Parathyroid adenoma (tissue), 2 donors: ENCODE measurements at regions not wholly inside any gene's neighbourhood (a gene's known extent, or its start where the extent isn't known, plus 50 kb on each side); places are given as distances from the start of the nearest gene placed in this dataset.

Source experiments
- H2AFZ ChIP-seq: fragments of 300-600 bp; sonication (generic); one replicate; pipeline ENCODE4 v1.7.0; 2017; ENCODE audit warnings: antibody characterized with exemption, mild to moderate bottlenecking
- H3K27ac ChIP-seq: fragments of 300-600 bp; sonication (generic); one replicate; pipeline ENCODE4 v1.7.0; 2017
- H3K27me3 ChIP-seq: fragments of 300-600 bp; sonication (generic); one replicate; pipeline ENCODE4 v1.7.0; 2017; ENCODE audit warnings: low read length; ENCODE audit not compliant: control insufficient read depth, insufficient read depth
- H3K36me3 ChIP-seq: fragments of 300-600 bp; sonication (generic); one replicate; pipeline ENCODE4 v1.7.0; 2017; ENCODE audit warnings: low read length; ENCODE audit not compliant: control insufficient read depth, insufficient read depth
- H3K4me1 ChIP-seq: fragments of 300-600 bp; sonication (generic); one replicate; pipeline ENCODE4 v1.7.0; 2017; ENCODE audit warnings: control low read depth
- H3K4me2 ChIP-seq: fragments of 300-600 bp; sonication (generic); one replicate; pipeline ENCODE4 v1.7.0; 2017; ENCODE audit warnings: low read length
- H3K4me3 ChIP-seq: fragments of 300-600 bp; sonication (generic); one replicate; pipeline ENCODE4 v1.7.0; 2017; ENCODE audit warnings: low read depth, low read length
- H3K79me2 ChIP-seq: fragments of 300-600 bp; sonication (generic); one replicate; pipeline ENCODE4 v1.7.0; 2017; ENCODE audit warnings: control low read depth
- H3K9ac ChIP-seq: fragments of 300-600 bp; sonication (generic); one replicate; pipeline ENCODE4 v1.7.0; 2017; ENCODE audit warnings: mild to moderate bottlenecking
- H3K9me3 ChIP-seq: fragments of 300-600 bp; sonication (generic); one replicate; pipeline ENCODE4 v1.7.0; 2017; ENCODE audit warnings: low read length; ENCODE audit not compliant: control insufficient read depth
- CTCF ChIP-seq: fragments of 300-600 bp; sonication (generic); IDR thresholded peaks from one replicate; pipeline ENCODE4 v1.7.0; 2017; ENCODE audit warnings: antibody characterized with exemption, mild to moderate bottlenecking
- donor health status: primary hyperparathyroidism.

- Histone ChIP-seq H3K4me2 (no peak overlapping the region), H3K4me1 (no peaks in the 10 kb centered on the region), H3K9ac (no peak overlapping the region), H3K27ac (no peak overlapping the region), H3K79me2 (no peaks in the 10 kb centered on the region), H3K36me3 (no peaks in the 10 kb centered on the region), H3K27me3 (no peaks in the 10 kb centered on the region), H3K4me3 (no peak overlapping the region), H3K9me3 (no peaks in the 10 kb centered on the region), H2AFZ (no peak overlapping the region)
- TF ChIP-seq CTCF: no peak
Measured at GRCh38 chr4:188263321-188263720, 124.1 kb downstream of the TRIML1 start.

- H3K9me3 ChIP-seq: no peaks in the 10 kb centered on the region
- H3K27ac ChIP-seq: no peak overlapping the region
- H3K9ac ChIP-seq: no peak overlapping the region
- H3K27me3 ChIP-seq: no peaks in the 10 kb centered on the region
- H3K36me3 ChIP-seq: no peaks in the 10 kb centered on the region
- H3K4me2 ChIP-seq: no peak overlapping the region
- H3K4me3 ChIP-seq: no peak overlapping the region
- no peak for TF ChIP-seq CTCF
- no peaks in the 10 kb centered on the region for H3K4me1 ChIP-seq
- H2AFZ ChIP-seq: no peak overlapping the region
- H3K79me2 ChIP-seq: no peaks in the 10 kb centered on the region
Measured at GRCh38 chr4:188266386-188266785, 127.1 kb downstream of the TRIML1 start.

GRCh38 chr4:188268131-188268908 is 129.1 kb downstream of the TRIML1 start:
- no peak overlapping the region for H2AFZ ChIP-seq
- H3K27me3 ChIP-seq: no peaks in the 10 kb centered on the region
- no peaks in the 10 kb centered on the region for H3K4me1 ChIP-seq
- no peak for TF ChIP-seq CTCF
- H3K27ac ChIP-seq: no peak overlapping the region
- H3K4me2 ChIP-seq: no peak overlapping the region
- H3K79me2 ChIP-seq: no peaks in the 10 kb centered on the region
- no peak overlapping the region for H3K4me3 ChIP-seq
- H3K9me3 ChIP-seq: no peaks in the 10 kb centered on the region
- H3K36me3 ChIP-seq: no peaks in the 10 kb centered on the region
- no peak overlapping the region for H3K9ac ChIP-seq

- TF ChIP-seq CTCF: no peak
- no peaks in the 10 kb centered on the region for H3K27me3 ChIP-seq
- no peak overlapping the region for H3K4me2 ChIP-seq
- no peak overlapping the region for H3K4me3 ChIP-seq
- H3K9ac ChIP-seq: no peak overlapping the region
- no peaks in the 10 kb centered on the region for H3K79me2 ChIP-seq
- no peaks in the 10 kb centered on the region for H3K4me1 ChIP-seq
- no peak overlapping the region for H3K27ac ChIP-seq
- no peaks in the 10 kb centered on the region for H3K36me3 ChIP-seq
- no peaks in the 10 kb centered on the region for H3K9me3 ChIP-seq
- H2AFZ ChIP-seq: no peak overlapping the region
Measured at GRCh38 chr4:188270273-188271069, 131.2 kb downstream of the TRIML1 start.
